ENCODE measurements at regions not wholly inside any gene's neighbourhood (a gene's known extent, or its start where the extent isn't known, plus 50 kb on each side); places are given as distances from the start of the nearest gene placed in this dataset.

DNA sequence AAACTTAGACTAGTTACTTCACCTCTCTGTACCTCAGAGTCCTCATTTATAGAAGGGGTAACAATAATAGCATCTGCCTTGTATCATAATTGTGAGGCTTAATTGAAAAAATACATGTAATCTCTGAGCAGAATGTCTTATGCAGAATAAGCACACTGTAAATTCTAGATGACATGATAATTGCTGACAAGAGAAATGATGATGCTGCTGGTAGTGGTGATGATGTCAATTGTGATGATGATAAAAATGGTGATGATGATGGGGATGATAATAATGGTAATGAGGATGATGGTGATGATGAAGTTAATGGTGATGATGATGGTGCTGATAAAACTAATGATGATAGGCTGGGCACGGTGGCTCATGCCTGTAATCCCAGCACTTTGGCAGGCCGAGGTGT lies 346.1 kb upstream of the CDH4 start:
- TF ChIP-seq CTCF (IDR thresholded peaks at IDR 0.05; ENCODE audit: low read length) (no peak), EZH2phosphoT487 (IDR thresholded peaks at IDR 0.05; ENCODE audit: low read length) (no peak)
